CD4-positive, CD25-positive, alpha-beta regulatory T cell (primary cell): ENCODE measurements at regions not wholly inside any gene's neighbourhood (a gene's known extent, or its start where the extent isn't known, plus 50 kb on each side); places are given as distances from the start of the nearest gene placed in this dataset.

ENCODE experiments used
- ATAC-seq, 2 donors: fragments of 150-1000 bp; cut with Tn5 transposase; one replicate each; pipeline ENCODE4 v1.10.0; 2021; ENCODE audit warnings: low read depth in 2 of 2, moderate number of reproducible peaks in 2 of 2, moderate library complexity in 1 of 2
- DNase-seq, 3 donors: peaks; one replicate each; pipeline versions ENCODE4 v3.0.0 to v3.0.0-alpha.2; 2012 to 2022; ENCODE audit warnings: mixed read lengths in 1 of 3
- H3K27ac ChIP-seq: one replicate; pipeline ENCODE4 v1.7.0; 2013; ENCODE audit warnings: mild to moderate bottlenecking, low read length; ENCODE audit not compliant: insufficient read depth, poor library complexity, severe bottlenecking
- H3K27me3 ChIP-seq: one replicate; pipeline ENCODE4 v1.7.0; 2013; ENCODE audit warnings: low read length; ENCODE audit not compliant: control insufficient read depth, insufficient read depth
- H3K36me3 ChIP-seq: one replicate; pipeline ENCODE4 v1.7.0; 2013; ENCODE audit warnings: mild to moderate bottlenecking, low read length, moderate library complexity; ENCODE audit not compliant: control insufficient read depth, insufficient read depth
- H3K4me1 ChIP-seq: 2 replicates; pipeline ENCODE4 v1.7.0; 2013; ENCODE audit warnings: mild to moderate bottlenecking, low read length; ENCODE audit not compliant: insufficient read depth, control insufficient read depth, poor library complexity, severe bottlenecking
- H3K4me3 ChIP-seq: one replicate; pipeline ENCODE4 v1.7.0; 2013; ENCODE audit warnings: low read depth, mild to moderate bottlenecking, low read length, moderate library complexity
- H3K9me3 ChIP-seq, 2 experiments: 1 replicate in 1 of 2; 2 replicates in 1 of 2; pipeline ENCODE4 v1.7.0; 2013; ENCODE audit warnings: low read length in 2 of 2, mild to moderate bottlenecking in 1 of 2, moderate library complexity in 1 of 2; ENCODE audit not compliant: control insufficient read depth in 2 of 2
- H3K27ac Mint-ChIP-seq, 3 donors: one replicate each; pipeline ENCODE4 v1.8.0; 2020 to 2022; ENCODE audit warnings: mild to moderate bottlenecking in 3 of 3, mixed read lengths in 3 of 3, moderate library complexity in 2 of 3
- H3K27me3 Mint-ChIP-seq: one replicate; pipeline ENCODE4 v1.8.0; 2022; ENCODE audit warnings: mild to moderate bottlenecking, mixed read lengths
- H3K36me3 Mint-ChIP-seq: one replicate; pipeline ENCODE4 v1.8.0; 2020; ENCODE audit warnings: mixed read lengths
- H3K4me1 Mint-ChIP-seq, 4 donors: one replicate each; pipeline ENCODE4 v1.8.0; 2020 to 2022; ENCODE audit warnings: mixed read lengths in 4 of 4, mild to moderate bottlenecking in 1 of 4
- H3K4me3 Mint-ChIP-seq, 4 donors: one replicate each; pipeline ENCODE4 v1.8.0; 2020 to 2022; ENCODE audit warnings: mild to moderate bottlenecking in 4 of 4, mixed read lengths in 4 of 4, moderate library complexity in 3 of 4
- H3K9me3 Mint-ChIP-seq, 7 donors: one replicate each; pipeline ENCODE4 v1.8.0; 2020 to 2022; ENCODE audit warnings: mixed read lengths in 7 of 7, mild to moderate bottlenecking in 3 of 7, moderate library complexity in 2 of 7

DNA sequence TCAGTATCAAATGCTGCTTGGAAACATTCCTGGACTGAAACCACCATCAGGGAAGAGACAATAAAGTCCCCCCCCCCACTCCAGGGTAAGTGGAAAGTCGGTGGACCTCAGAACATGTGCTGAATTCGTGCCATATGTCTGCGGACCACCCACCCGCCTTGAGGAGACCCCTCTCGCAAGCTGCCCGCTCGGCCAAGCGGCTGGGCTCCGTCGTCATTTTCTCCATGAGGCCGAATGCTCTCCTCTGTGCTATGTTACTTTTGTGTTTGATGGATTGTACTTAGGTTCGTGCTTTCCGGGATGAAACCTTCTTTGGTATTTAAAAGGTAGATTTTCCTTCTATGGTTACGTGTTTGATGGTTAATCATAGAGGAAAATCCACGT, 136.2 kb upstream of the RTL1 start:
- peaks cover 0 to 1% (median 0%) of the 10 kb centered on the region in 7 donors for H3K9me3 Mint-ChIP-seq
- no peaks in the 10 kb centered on the region for H3K36me3 Mint-ChIP-seq
- no peak overlapping the region for H3K27ac Mint-ChIP-seq
- peaks cover 4% of the 10 kb centered on the region for H3K27me3 Mint-ChIP-seq
- H3K4me1 Mint-ChIP-seq: no peaks in the 10 kb centered on the region
- no peaks in the 10 kb centered on the region for H3K9me3 ChIP-seq
- H3K4me3 Mint-ChIP-seq: no peak overlapping the region
- no peak for DNase-seq
- H3K4me3 ChIP-seq: no peak overlapping the region
- H3K4me1 ChIP-seq: no peaks in the 10 kb centered on the region
- H3K36me3 ChIP-seq: no peaks in the 10 kb centered on the region
- H3K27me3 ChIP-seq: no peaks in the 10 kb centered on the region
- no peak overlapping the region for H3K27ac ChIP-seq
- ATAC-seq: no peak

DNA sequence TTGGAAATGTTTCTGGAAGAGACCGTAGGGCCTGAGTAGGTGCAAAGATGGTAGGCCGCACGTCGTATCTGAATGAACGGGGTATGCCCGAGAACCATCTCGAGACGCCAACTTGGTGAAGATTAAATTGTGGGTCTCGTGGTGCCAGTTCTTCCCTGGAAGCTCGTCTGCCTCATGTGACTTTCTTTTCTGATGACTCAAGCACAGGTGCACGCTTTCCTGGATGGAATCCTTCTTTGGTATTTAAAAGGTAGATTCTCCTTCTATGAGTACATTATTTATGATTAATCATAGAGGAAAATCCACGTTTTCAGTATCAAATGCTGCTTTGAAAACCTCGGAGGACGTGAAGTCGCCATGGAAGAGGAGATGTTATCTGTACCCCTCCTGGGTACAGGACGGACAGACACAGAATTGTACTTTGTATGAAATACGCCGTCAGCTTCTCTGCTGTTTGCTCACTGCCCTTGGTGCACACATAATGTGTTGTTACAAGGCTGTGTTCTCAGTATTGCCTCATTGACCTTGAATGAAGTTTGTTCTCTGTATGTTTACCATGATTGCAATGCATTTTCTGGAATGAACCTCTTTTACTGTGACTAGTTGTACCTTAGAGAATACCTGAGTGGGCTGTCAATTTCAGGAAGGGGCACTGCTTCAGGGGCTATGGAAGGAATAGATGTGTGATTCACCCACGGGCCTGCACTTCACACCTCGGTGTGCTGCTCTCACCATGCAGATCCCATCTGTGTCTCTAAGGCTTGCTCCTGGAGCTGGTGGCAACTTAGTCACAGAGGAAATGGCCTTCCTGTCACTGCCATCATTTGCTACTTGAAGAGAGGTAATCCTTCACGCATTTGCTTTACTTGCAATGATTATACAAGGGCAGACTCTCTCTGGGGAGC, 137.3 kb upstream of the RTL1 start:
- Histone ChIP-seq H3K9me3 (no peaks in the 10 kb centered on the region), H3K4me3 (no peak overlapping the region), H3K4me1 (no peaks in the 10 kb centered on the region), H3K27me3 (no peaks in the 10 kb centered on the region), H3K27ac (no peak overlapping the region), H3K36me3 (no peaks in the 10 kb centered on the region)
- ATAC-seq (no peak), DNase-seq (no peak)
- Mint-ChIP-seq H3K27me3 (peaks cover 4% of the 10 kb centered on the region), H3K4me3 (peak overlapping the region in 1 of 4 donors; percentile 15), H3K4me1 (no peaks in the 10 kb centered on the region), H3K9me3 (peaks cover 0 to 1% (median 0%) of the 10 kb centered on the region in 7 donors), H3K36me3 (no peaks in the 10 kb centered on the region), H3K27ac (no peak overlapping the region)

- H3K4me3 ChIP-seq: no peak overlapping the region
- peaks cover 0 to 1% (median 0%) of the 10 kb centered on the region in 7 donors for H3K9me3 Mint-ChIP-seq
- H3K36me3 Mint-ChIP-seq: no peaks in the 10 kb centered on the region
- ATAC-seq (no peak), DNase-seq (no peak)
- no peak overlapping the region for H3K27ac Mint-ChIP-seq
- H3K27me3 ChIP-seq: no peaks in the 10 kb centered on the region
- H3K27ac ChIP-seq: no peak overlapping the region
- peaks cover 4% of the 10 kb centered on the region for H3K27me3 Mint-ChIP-seq
- no peaks in the 10 kb centered on the region for H3K4me1 Mint-ChIP-seq
- no peaks in the 10 kb centered on the region for H3K36me3 ChIP-seq
- H3K9me3 ChIP-seq: no peaks in the 10 kb centered on the region
- H3K4me3 Mint-ChIP-seq: no peak overlapping the region
- H3K4me1 ChIP-seq: no peaks in the 10 kb centered on the region
Measured at GRCh38 chr14:101043891-101044290, 140.4 kb upstream of the RTL1 start.

GRCh38 chr14:101044741-101045140, 141.2 kb upstream of the RTL1 start:
- Mint-ChIP-seq H3K4me1 (no peaks in the 10 kb centered on the region), H3K9me3 (peaks cover 0 to 1% (median 0%) of the 10 kb centered on the region in 7 donors), H3K27ac (no peak overlapping the region), H3K36me3 (no peaks in the 10 kb centered on the region), H3K27me3 (peaks cover 4% of the 10 kb centered on the region), H3K4me3 (no peak overlapping the region)
- DNase-seq (no peak), ATAC-seq (no peak)
- H3K36me3 ChIP-seq: no peaks in the 10 kb centered on the region
- no peaks in the 10 kb centered on the region for H3K27me3 ChIP-seq
- no peaks in the 10 kb centered on the region for H3K4me1 ChIP-seq
- H3K4me3 ChIP-seq: no peak overlapping the region
- H3K9me3 ChIP-seq: no peaks in the 10 kb centered on the region
- no peak overlapping the region for H3K27ac ChIP-seq

- Histone ChIP-seq H3K36me3 (no peaks in the 10 kb centered on the region), H3K4me1 (no peaks in the 10 kb centered on the region), H3K27me3 (no peaks in the 10 kb centered on the region), H3K9me3 (no peaks in the 10 kb centered on the region), H3K4me3 (no peak overlapping the region), H3K27ac (no peak overlapping the region)
- no peaks in the 10 kb centered on the region for H3K36me3 Mint-ChIP-seq
- DNase-seq: no peak
- no peak overlapping the region for H3K27ac Mint-ChIP-seq
- peaks cover 0 to 1% (median 0%) of the 10 kb centered on the region in 7 donors for H3K9me3 Mint-ChIP-seq
- H3K4me1 Mint-ChIP-seq: no peaks in the 10 kb centered on the region
- H3K27me3 Mint-ChIP-seq: peaks cover 4% of the 10 kb centered on the region
- no peak overlapping the region for H3K4me3 Mint-ChIP-seq
- ATAC-seq: no peak
Measured at GRCh38 chr14:101045511-101045910, 142.0 kb upstream of the RTL1 start.

- no peak overlapping the region for H3K27ac Mint-ChIP-seq
- no peak overlapping the region for H3K4me3 Mint-ChIP-seq
- H3K27me3 Mint-ChIP-seq: peaks cover 4% of the 10 kb centered on the region
- H3K4me1 ChIP-seq: no peaks in the 10 kb centered on the region
- no peaks in the 10 kb centered on the region for H3K9me3 ChIP-seq
- H3K9me3 Mint-ChIP-seq: peaks cover 0 to 1% (median 0%) of the 10 kb centered on the region in 7 donors
- no peaks in the 10 kb centered on the region for H3K36me3 Mint-ChIP-seq
- H3K27ac ChIP-seq: no peak overlapping the region
- H3K36me3 ChIP-seq: no peaks in the 10 kb centered on the region
- no peak for DNase-seq
- H3K27me3 ChIP-seq: no peaks in the 10 kb centered on the region
- H3K4me3 ChIP-seq: no peak overlapping the region
- no peak for ATAC-seq
- no peaks in the 10 kb centered on the region for H3K4me1 Mint-ChIP-seq
Measured at GRCh38 chr14:101046071-101046470, 142.5 kb upstream of the RTL1 start.

DNA sequence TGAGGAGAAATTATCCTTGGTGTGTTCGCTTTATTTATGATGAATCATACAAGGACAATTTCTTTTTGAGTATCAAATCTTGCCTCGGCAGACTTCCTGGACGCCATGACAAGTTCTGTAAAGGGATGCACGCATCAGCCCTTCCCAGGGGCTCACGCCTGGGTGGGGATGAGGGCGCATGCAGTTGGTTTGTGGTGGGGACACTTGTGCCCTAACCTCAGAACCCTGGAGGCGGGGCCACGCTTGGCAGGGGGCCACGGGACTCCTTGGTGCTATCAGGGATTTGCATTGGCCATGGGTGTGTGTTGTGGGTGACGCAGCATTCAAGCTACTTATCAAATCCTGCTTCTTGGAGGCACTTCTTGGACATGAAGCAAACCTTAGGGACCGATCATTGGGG, 143.8 kb upstream of the RTL1 start:
- Histone ChIP-seq H3K36me3 (no peaks in the 10 kb centered on the region), H3K27me3 (no peaks in the 10 kb centered on the region), H3K4me1 (no peaks in the 10 kb centered on the region), H3K9me3 (no peaks in the 10 kb centered on the region), H3K4me3 (no peak overlapping the region), H3K27ac (no peak overlapping the region)
- peaks cover 0 to 1% (median 0%) of the 10 kb centered on the region in 7 donors for H3K9me3 Mint-ChIP-seq
- H3K36me3 Mint-ChIP-seq: no peaks in the 10 kb centered on the region
- ATAC-seq (no peak), DNase-seq (no peak)
- no peaks in the 10 kb centered on the region for H3K27me3 Mint-ChIP-seq
- no peak overlapping the region for H3K4me3 Mint-ChIP-seq
- no peaks in the 10 kb centered on the region for H3K4me1 Mint-ChIP-seq
- no peak overlapping the region for H3K27ac Mint-ChIP-seq

DNA sequence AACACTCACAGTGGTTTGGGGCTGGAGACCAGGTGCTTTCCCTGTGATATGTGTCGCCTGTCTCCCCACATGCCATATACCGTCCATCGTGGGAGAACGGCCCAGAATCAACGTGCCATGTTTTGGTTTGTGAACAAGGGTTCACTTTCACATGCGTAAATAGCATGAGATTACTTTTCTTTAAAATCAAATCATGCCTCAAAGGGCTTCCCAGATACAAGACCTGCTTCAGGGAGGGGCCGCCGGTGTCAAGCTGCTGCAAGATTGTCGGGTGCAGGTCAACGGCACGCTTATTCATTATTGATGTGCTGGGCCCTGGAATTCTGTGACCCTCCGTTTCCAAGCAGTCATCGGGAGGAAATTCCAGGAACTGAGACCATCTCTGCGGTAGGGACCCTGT, 145.2 kb upstream of the RTL1 start:
- no peaks in the 10 kb centered on the region for H3K27me3 ChIP-seq
- Mint-ChIP-seq H3K27ac (no peak overlapping the region), H3K4me1 (no peaks in the 10 kb centered on the region), H3K27me3 (no peaks in the 10 kb centered on the region), H3K36me3 (no peaks in the 10 kb centered on the region), H3K9me3 (peaks cover 0 to 4% (median 0%) of the 10 kb centered on the region in 7 donors), H3K4me3 (no peak overlapping the region)
- H3K27ac ChIP-seq: no peak overlapping the region
- no peak overlapping the region for H3K4me3 ChIP-seq
- no peak for ATAC-seq
- no peaks in the 10 kb centered on the region for H3K4me1 ChIP-seq
- no peak for DNase-seq
- no peaks in the 10 kb centered on the region for H3K9me3 ChIP-seq
- no peaks in the 10 kb centered on the region for H3K36me3 ChIP-seq
